Ectodermal cell (in vitro differentiated cells): ENCODE measurements at regions not wholly inside any gene's neighbourhood (a gene's known extent, or its start where the extent isn't known, plus 50 kb on each side); places are given as distances from the start of the nearest gene placed in this dataset.

Experiments used
- H3K27ac ChIP-seq: 2 replicates; pipeline ENCODE4 v1.7.0; 2013; ENCODE audit warnings: mild to moderate bottlenecking, low read depth, low read length; ENCODE audit not compliant: insufficient read depth, poor library complexity, severe bottlenecking
- H3K27me3 ChIP-seq: 2 replicates; pipeline ENCODE4 v1.7.0; 2013; ENCODE audit warnings: mild to moderate bottlenecking, low read length; ENCODE audit not compliant: insufficient read depth, control insufficient read depth, poor library complexity, severe bottlenecking
- H3K36me3 ChIP-seq: one replicate; pipeline ENCODE4 v1.7.0; 2013; ENCODE audit warnings: low read length; ENCODE audit not compliant: control insufficient read depth, insufficient read depth
- H3K4me1 ChIP-seq: one replicate; pipeline ENCODE4 v1.7.0; 2013; ENCODE audit warnings: low read length; ENCODE audit not compliant: control insufficient read depth, insufficient read depth
- H3K4me3 ChIP-seq: 2 replicates; pipeline ENCODE4 v1.7.0; 2013; ENCODE audit warnings: low read depth, low read length, control low read depth; ENCODE audit not compliant: insufficient read depth
- H3K9me3 ChIP-seq: 2 replicates; pipeline ENCODE4 v1.7.0; 2013; ENCODE audit warnings: mild to moderate bottlenecking, low read length, moderate library complexity; ENCODE audit not compliant: control insufficient read depth
- WGBS, 2 experiments: methylation state at CpG; one replicate each; pipeline ENCODE4 v1.1.7; 2013; ENCODE audit warnings: missing lambda C conversion rate in 2 of 2; 5-methylcytosine and 5-hydroxymethylcytosine counted together

- H3K36me3 ChIP-seq: no peaks in the 10 kb centered on the region
- H3K27me3 ChIP-seq: no peaks in the 10 kb centered on the region
- no peak overlapping the region for H3K27ac ChIP-seq
- no peaks in the 10 kb centered on the region for H3K9me3 ChIP-seq
- 94 to 95% methylated on average over 8 of the region's 9 CpGs for WGBS, 2 experiments
- no peak overlapping the region for H3K4me3 ChIP-seq
- H3K4me1 ChIP-seq: no peaks in the 10 kb centered on the region
Measured at GRCh38 chr2:22901471-22902179, 483.4 kb upstream of the KLHL29 start.

- H3K27me3 ChIP-seq: no peaks in the 10 kb centered on the region
- WGBS, 2 experiments: 87 to 88% methylated on average over 5 of the region's 5 CpGs
- no peaks in the 10 kb centered on the region for H3K36me3 ChIP-seq
- no peak overlapping the region for H3K27ac ChIP-seq
- H3K4me3 ChIP-seq: no peak overlapping the region
- no peaks in the 10 kb centered on the region for H3K4me1 ChIP-seq
- H3K9me3 ChIP-seq: no peaks in the 10 kb centered on the region
Measured at GRCh38 chr2:22902180-22902550, 482.8 kb upstream of the KLHL29 start.

GRCh38 chr2:22902662-22903165 is 482.3 kb upstream of the KLHL29 start:
- no peaks in the 10 kb centered on the region for H3K27me3 ChIP-seq
- no peaks in the 10 kb centered on the region for H3K36me3 ChIP-seq
- no peaks in the 10 kb centered on the region for H3K9me3 ChIP-seq
- no peaks in the 10 kb centered on the region for H3K4me1 ChIP-seq
- no peak overlapping the region for H3K4me3 ChIP-seq
- H3K27ac ChIP-seq: no peak overlapping the region
- 94 to 96% methylated on average over 6 of the region's 6 CpGs for WGBS, 2 experiments

GRCh38 chr2:22903616-22904015 is 481.4 kb upstream of the KLHL29 start:
- Histone ChIP-seq H3K9me3 (no peaks in the 10 kb centered on the region), H3K4me1 (no peaks in the 10 kb centered on the region), H3K4me3 (no peak overlapping the region), H3K36me3 (no peaks in the 10 kb centered on the region), H3K27ac (no peak overlapping the region), H3K27me3 (no peaks in the 10 kb centered on the region)
- 83 to 96% methylated on average over 1 of the region's 1 CpG for WGBS, 2 experiments

GRCh38 chr2:22904126-22904684 is 480.8 kb upstream of the KLHL29 start:
- Histone ChIP-seq H3K36me3 (no peaks in the 10 kb centered on the region), H3K9me3 (no peaks in the 10 kb centered on the region), H3K27ac (no peak overlapping the region), H3K4me1 (no peaks in the 10 kb centered on the region), H3K4me3 (no peak overlapping the region), H3K27me3 (no peaks in the 10 kb centered on the region)
- WGBS, 2 experiments: 53 to 60% methylated on average over 5 to 6 of the region's 6 CpGs

- Histone ChIP-seq H3K4me3 (no peak overlapping the region), H3K36me3 (no peaks in the 10 kb centered on the region), H3K4me1 (peaks cover 2% of the 10 kb centered on the region), H3K27me3 (no peaks in the 10 kb centered on the region), H3K9me3 (no peaks in the 10 kb centered on the region), H3K27ac (no peak overlapping the region)
- 93 to 100% methylated on average over 2 of the region's 2 CpGs for WGBS, 2 experiments
Measured at GRCh38 chr2:22907330-22907729, 477.6 kb upstream of the KLHL29 start.

GRCh38 chr2:22912398-22912797 is 472.6 kb upstream of the KLHL29 start:
- Histone ChIP-seq H3K27me3 (no peaks in the 10 kb centered on the region), H3K4me3 (no peak overlapping the region), H3K9me3 (no peaks in the 10 kb centered on the region), H3K4me1 (peaks cover 5% of the 10 kb centered on the region), H3K27ac (no peak overlapping the region), H3K36me3 (no peaks in the 10 kb centered on the region)
- WGBS, 2 experiments: 80 to 85% methylated on average over 3 of the region's 3 CpGs

GRCh38 chr2:22929998-22930397 is 455.0 kb upstream of the KLHL29 start:
- WGBS, 2 experiments: 92 to 94% methylated on average over 1 of the region's 1 CpG
- Histone ChIP-seq H3K27me3 (no peaks in the 10 kb centered on the region), H3K4me1 (no peaks in the 10 kb centered on the region), H3K9me3 (no peaks in the 10 kb centered on the region), H3K36me3 (no peaks in the 10 kb centered on the region), H3K4me3 (no peak overlapping the region), H3K27ac (no peak overlapping the region)

GRCh38 chr2:22930781-22931180 is 454.2 kb upstream of the KLHL29 start:
- 91 to 92% methylated on average over 4 to 6 of the region's 6 CpGs for WGBS, 2 experiments
- Histone ChIP-seq H3K27me3 (no peaks in the 10 kb centered on the region), H3K4me3 (no peak overlapping the region), H3K4me1 (no peaks in the 10 kb centered on the region), H3K9me3 (no peaks in the 10 kb centered on the region), H3K36me3 (no peaks in the 10 kb centered on the region), H3K27ac (no peak overlapping the region)

GRCh38 chr2:22932288-22932687 is 452.7 kb upstream of the KLHL29 start:
- Histone ChIP-seq H3K36me3 (no peaks in the 10 kb centered on the region), H3K27me3 (no peaks in the 10 kb centered on the region), H3K27ac (no peak overlapping the region), H3K4me3 (no peak overlapping the region), H3K9me3 (no peaks in the 10 kb centered on the region), H3K4me1 (no peaks in the 10 kb centered on the region)
- 93 to 97% methylated on average over 2 to 3 of the region's 3 CpGs for WGBS, 2 experiments
